A673 (cell line): ENCODE measurements at regions not wholly inside any gene's neighbourhood (a gene's known extent, or its start where the extent isn't known, plus 50 kb on each side); places are given as distances from the start of the nearest gene placed in this dataset.
A peak's percentile ranks its signal among the peaks of the same experiment; 100 is the strongest.

ENCODE experiments used
- BruUV-seq: library from RNA; stranded (reverse); fragments of 400-500 nt; replicated peaks from 2 replicates; lab custom pipeline; 2021; lab: Mats Ljungman, UMichigan
- CTCF ChIA-PET: fragments of 300-600 bp; sonication (Branson Sonifier 250); formaldehyde crosslinking; loops from one replicate; lab custom pipeline; 2022; ENCODE audit warnings: antibody characterized with exemption; lab: Charles Lee
- POLR2A ChIA-PET: fragments of 300-600 bp; sonication (Branson Sonifier 250); formaldehyde crosslinking; loops from one replicate; lab custom pipeline; 2022; ENCODE audit warnings: antibody characterized with exemption; ENCODE audit not compliant: low non-redundant PET; lab: Charles Lee
- DNase-seq: peaks from one replicate; pipeline ENCODE4 v3.0.0-alpha.2; 2015; ENCODE audit warnings: low spot score
- H3K27ac ChIP-seq: fragments of 200-600 bp; sonication (generic); 2 replicates; pipeline ENCODE4 v1.5.1; 2016; ENCODE audit warnings: mixed run types, low read depth, mild to moderate bottlenecking, mixed read lengths, antibody characterized with exemption, low read length; ENCODE audit not compliant: poor library complexity, severe bottlenecking
- H3K27me3 ChIP-seq: fragments of 200-600 bp; sonication (generic); replicated peaks from 2 replicates; pipeline ENCODE4 v1.6.1; 2017; ENCODE audit warnings: mixed run types, low read depth, mild to moderate bottlenecking, mixed read lengths, antibody characterized with exemption, low read length; ENCODE audit not compliant: insufficient read depth, poor library complexity
- H3K36me3 ChIP-seq: fragments of 200-600 bp; sonication (generic); 2 replicates; pipeline ENCODE4 v1.6.1; 2016; ENCODE audit warnings: mixed run types, mild to moderate bottlenecking, mixed read lengths, antibody characterized with exemption, low read length; ENCODE audit not compliant: insufficient read depth, poor library complexity, severe bottlenecking
- H3K4me1 ChIP-seq: fragments of 200-600 bp; sonication (generic); 2 replicates; pipeline ENCODE4 v1.6.1; 2017; ENCODE audit warnings: mixed run types, mild to moderate bottlenecking, mixed read lengths, antibody characterized with exemption, low read length; ENCODE audit not compliant: insufficient read depth, poor library complexity, severe bottlenecking
- H3K4me3 ChIP-seq: fragments of 200-600 bp; sonication (generic); 2 replicates; pipeline ENCODE4 v1.5.1; 2016; ENCODE audit warnings: low read depth, mixed run types, mild to moderate bottlenecking, mixed read lengths, low read length; ENCODE audit not compliant: poor library complexity, severe bottlenecking
- H3K9me3 ChIP-seq: fragments of 200-600 bp; sonication (generic); 2 replicates; pipeline ENCODE4 v1.6.1; 2016; ENCODE audit warnings: mixed run types, low read depth, mild to moderate bottlenecking, mixed read lengths, antibody characterized with exemption, low read length; ENCODE audit not compliant: poor library complexity, severe bottlenecking
- EZH2 ChIP-seq: fragments of 200-600 bp; sonication (generic); IDR thresholded peaks from 2 replicates; pipeline ENCODE4 v1.6.1; 2017; ENCODE audit warnings: borderline replicate concordance, low read depth, mild to moderate bottlenecking, mixed read lengths, antibody characterized with exemption, low read length; ENCODE audit not compliant: poor library complexity, severe bottlenecking
- intact Hi-C: fragments of 100-400 bp; cut with micrococcal nuclease; formaldehyde crosslinking; loops from one replicate; pipeline ENCODE4 v1.10.0; 2022; ENCODE audit not compliant: unreplicated experiment
- TF ChIP-seq, protein P1 (sequence below): fragments of 300-800, 200-600 bp; sonication (generic); conservative IDR thresholded peaks from 2 replicates; pipeline ENCODE4 v1.5.1; 2017; ENCODE audit warnings: low read depth, mild to moderate bottlenecking, antibody characterized with exemption, low read length, moderate library complexity, mixed read lengths

GRCh38 chr1:185670187-185670627, 64.0 kb upstream of the HMCN1 start:
- intact Hi-C loops = loop anchor here (2.0 kb wide), 1 partner anchor 353 kb away; the partner anchor contains the start of gene IVNS1ABP
- Histone ChIP-seq H3K9me3 (no peaks in the 10 kb centered on the region), H3K27ac (peak overlapping the region; percentile 1), H3K36me3 (no peaks in the 10 kb centered on the region), H3K4me1 (peaks cover 55% of the 10 kb centered on the region), H3K27me3 (no peaks in the 10 kb centered on the region), H3K4me3 (no peak overlapping the region)
- ChIA-PET POLR2A (no interaction called here), CTCF (interaction anchor here (0.6 to 3.0 kb wide), 7 partner anchors 9 to 979 kb away, joined by 3 to 13 read pairs (median 3); no protein-coding TSS in a partner anchor)
- no TSS peak for BruUV-seq
- peak; percentile 84 for DNase-seq
- TF ChIP-seq EZH2 = no peak
- TF ChIP-seq, protein P1, sequence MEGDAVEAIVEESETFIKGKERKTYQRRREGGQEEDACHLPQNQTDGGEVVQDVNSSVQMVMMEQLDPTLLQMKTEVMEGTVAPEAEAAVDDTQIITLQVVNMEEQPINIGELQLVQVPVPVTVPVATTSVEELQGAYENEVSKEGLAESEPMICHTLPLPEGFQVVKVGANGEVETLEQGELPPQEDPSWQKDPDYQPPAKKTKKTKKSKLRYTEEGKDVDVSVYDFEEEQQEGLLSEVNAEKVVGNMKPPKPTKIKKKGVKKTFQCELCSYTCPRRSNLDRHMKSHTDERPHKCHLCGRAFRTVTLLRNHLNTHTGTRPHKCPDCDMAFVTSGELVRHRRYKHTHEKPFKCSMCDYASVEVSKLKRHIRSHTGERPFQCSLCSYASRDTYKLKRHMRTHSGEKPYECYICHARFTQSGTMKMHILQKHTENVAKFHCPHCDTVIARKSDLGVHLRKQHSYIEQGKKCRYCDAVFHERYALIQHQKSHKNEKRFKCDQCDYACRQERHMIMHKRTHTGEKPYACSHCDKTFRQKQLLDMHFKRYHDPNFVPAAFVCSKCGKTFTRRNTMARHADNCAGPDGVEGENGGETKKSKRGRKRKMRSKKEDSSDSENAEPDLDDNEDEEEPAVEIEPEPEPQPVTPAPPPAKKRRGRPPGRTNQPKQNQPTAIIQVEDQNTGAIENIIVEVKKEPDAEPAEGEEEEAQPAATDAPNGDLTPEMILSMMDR = peak; percentile 78

DNA sequence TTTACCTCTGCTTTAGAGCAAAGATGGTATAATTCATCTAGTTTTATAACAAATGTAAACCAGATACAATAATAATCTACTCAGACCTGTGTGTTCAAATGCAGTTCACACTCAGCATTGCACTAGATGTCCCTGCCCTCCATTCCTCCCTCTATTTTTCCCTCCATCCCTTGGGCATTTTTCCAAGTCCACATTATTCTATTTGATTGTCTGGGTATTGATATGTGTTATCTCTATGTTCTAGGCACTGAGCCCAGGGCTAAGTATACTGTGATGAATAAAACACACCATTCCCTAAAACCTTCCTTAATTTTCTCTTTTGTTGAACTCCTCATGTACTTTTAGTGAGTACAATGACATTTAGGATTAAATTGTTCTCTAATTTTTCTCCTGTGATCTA, 66.2 kb upstream of the HMCN1 start:
- ChIA-PET CTCF (interaction anchor here (0.7 kb wide), 1 partner anchor 102 kb away, joined by 4 read pairs; no protein-coding TSS in a partner anchor), POLR2A (no interaction called here)
- no peak overlapping the region for H3K27ac ChIP-seq
- TF ChIP-seq, protein P1 = no peak
- TF ChIP-seq EZH2 = no peak
- no peaks in the 10 kb centered on the region for H3K9me3 ChIP-seq
- no peaks in the 10 kb centered on the region for H3K27me3 ChIP-seq
- no TSS peak for BruUV-seq
- no peaks in the 10 kb centered on the region for H3K36me3 ChIP-seq
- intact Hi-C loops = no loop called here
- H3K4me3 ChIP-seq = no peak overlapping the region
- DNase-seq = no peak
- H3K4me1 ChIP-seq = peaks cover 51% of the 10 kb centered on the region

GRCh38 chr1:185666582-185666981, 67.6 kb upstream of the HMCN1 start:
- Histone ChIP-seq H3K4me3 (no peak overlapping the region), H3K27me3 (no peaks in the 10 kb centered on the region), H3K9me3 (no peaks in the 10 kb centered on the region), H3K36me3 (no peaks in the 10 kb centered on the region), H3K27ac (peak overlapping the region; percentile 13), H3K4me1 (peaks cover 60% of the 10 kb centered on the region)
- BruUV-seq = no TSS peak
- CTCF ChIA-PET = no interaction called here
- POLR2A ChIA-PET = no interaction called here
- DNase-seq = no peak
- TF ChIP-seq, protein P1 = no peak
- TF ChIP-seq EZH2 = no peak
- intact Hi-C loops = no loop called here
